CD4-positive, alpha-beta T cell treated with Interleukin-6 at 100 ng/mL for 8 hours (primary cell): ENCODE measurements at regions not wholly inside any gene's neighbourhood (a gene's known extent, or its start where the extent isn't known, plus 50 kb on each side); places are given as distances from the start of the nearest gene placed in this dataset.
"Not testable (repeated sequence)": the region's sequence is repeated elsewhere in the genome, so short reads cannot be mapped to it uniquely, and the experiment has no call there.

Source experiments
- DNase-seq: peaks from one replicate; pipeline ENCODE4 v3.0.0-alpha.2; 2020; ENCODE audit warnings: mixed read lengths, low spot score

DNA sequence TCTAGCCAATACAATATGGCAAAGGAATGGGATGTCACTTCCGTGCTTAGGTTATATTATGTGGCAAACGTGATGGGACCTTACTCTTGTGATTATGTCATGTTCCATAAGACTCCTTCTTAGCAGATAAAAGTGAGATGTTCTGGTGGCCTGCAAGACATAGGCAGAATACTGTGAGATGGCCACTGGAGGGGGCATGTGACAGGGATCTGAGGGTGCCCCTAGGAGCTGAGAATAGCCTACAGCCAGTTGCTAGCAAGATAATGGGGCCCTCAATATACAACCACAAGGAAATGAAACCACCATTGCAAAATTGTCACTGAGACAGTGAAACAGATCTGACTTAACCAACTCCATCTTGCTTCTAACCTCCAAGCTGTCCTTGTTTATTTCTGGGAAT lies 151.4 kb upstream of the SSTR1 start:
- peak; percentile 7 for DNase-seq

DNA sequence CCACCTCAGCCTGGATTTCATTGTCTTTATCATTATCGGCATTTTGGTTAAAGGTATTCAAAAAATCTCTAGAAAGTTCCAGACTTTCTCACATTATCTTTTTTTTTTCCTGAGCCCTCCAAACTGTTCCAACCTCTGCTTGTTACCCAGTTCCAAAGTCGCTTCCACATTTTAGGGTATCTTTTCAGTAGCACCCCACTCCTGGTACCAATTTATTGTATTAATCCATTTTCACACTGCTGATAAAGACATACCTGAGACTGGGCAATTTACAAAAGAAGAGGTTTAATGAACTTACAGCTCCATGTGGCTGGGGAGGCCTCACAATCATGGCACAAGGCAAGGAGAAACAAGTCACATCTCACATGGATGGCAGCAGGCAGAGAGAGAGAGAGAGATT lies 145.5 kb upstream of the SSTR1 start:
- not testable (repeated sequence) for DNase-seq

DNA sequence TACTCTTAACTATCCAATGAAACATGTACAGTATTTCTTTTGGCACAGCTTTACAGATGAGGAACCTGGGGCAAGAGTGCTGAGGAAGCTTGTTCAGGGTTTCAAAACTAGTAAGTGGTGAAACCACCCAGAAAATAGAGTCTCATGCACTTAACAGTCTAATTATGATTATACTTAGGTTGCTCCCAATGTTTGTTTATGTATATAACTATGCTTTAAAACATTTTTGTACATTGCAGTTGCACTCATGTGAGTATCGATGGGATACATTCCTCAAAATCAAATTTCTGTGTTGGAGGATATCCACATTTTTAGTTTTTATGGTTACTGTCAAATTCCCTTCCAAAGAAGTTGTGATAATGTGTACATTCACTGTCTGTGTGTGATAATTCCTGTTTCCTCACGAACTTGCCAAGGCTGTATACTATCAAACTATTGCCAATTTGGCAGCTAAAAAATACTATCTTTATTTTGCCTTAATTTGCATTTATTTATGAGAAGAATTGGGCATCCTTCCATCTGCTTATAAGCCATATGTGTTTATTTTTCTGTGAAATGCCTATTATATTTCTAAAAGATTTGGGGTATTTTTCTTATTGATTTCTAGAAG lies 143.9 kb upstream of the SSTR1 start:
- DNase-seq = no peak

DNA sequence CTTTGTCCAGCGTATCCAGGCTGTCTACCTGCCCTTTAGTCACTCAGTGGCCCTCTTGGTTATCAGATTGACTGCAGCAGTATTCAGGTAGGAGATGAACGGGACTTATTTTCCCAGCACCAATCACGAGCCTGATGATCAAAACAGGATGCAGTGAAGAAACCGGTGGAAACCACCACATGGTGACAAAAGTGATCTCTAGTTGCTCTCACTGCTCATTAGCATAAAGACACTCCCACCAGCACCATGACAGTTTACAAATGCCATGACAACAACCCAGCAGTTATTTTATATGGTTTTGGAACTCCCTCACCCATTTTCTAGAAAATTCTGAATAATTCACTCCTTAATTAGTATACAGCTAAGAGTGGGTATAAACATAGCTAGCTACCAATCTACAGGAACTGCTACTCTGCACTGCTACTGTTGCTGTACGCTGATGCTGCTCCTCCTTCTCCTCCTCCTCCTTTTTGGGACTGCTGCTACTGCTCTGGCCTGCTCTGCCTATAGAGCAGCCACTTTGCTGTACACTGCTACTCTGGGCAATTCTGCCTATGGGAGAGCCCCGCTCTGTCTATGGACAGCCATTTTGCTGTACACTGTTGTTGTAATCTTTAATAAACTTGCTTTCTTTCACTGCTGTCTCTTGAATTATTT lies 142.5 kb upstream of the SSTR1 start:
- peak; percentile 84 for DNase-seq

DNA sequence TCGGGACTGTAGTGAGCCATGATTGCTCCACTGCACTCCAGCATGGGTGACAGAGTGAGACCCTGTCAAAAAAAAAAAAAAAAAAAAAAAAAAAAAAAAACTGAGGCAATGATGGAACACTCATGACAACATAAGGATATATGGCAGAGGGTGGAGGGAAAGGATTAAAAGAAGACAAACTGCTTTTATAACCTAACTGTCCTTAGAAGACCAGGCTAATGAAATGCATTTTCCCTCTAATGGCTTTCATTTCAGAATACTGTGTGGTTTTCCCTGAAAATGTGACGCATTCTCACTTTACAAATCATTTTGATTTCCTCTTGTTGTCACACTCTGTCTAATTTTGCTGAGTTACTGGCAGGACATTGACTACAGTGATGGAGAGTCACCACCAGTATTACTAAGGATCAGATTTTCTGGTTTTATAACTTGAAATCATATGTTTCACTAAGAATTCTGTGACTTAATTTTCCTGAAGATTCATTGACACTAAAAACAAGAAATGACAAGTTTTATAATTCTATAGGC lies 137.6 kb upstream of the SSTR1 start:
- no peak for DNase-seq

DNA sequence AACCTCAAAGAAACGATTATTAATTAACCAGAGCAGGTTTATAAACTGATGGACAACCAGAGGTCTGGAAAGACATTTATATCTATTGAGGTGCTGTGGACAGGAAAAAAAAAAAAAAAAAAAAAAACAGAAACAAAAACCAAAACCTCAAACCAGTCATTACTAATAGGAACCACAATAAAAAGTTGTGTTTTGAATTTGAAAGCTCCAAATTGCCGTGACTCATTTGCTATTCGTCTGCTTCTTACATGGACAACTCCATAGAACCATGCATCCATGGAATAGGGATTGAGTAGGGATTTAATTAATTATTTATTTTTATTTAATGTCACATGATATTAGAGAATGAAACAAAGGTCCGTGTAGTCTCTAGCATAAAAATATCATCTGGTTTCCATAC lies 134.1 kb upstream of the SSTR1 start:
- peak; percentile 38 for DNase-seq

DNA sequence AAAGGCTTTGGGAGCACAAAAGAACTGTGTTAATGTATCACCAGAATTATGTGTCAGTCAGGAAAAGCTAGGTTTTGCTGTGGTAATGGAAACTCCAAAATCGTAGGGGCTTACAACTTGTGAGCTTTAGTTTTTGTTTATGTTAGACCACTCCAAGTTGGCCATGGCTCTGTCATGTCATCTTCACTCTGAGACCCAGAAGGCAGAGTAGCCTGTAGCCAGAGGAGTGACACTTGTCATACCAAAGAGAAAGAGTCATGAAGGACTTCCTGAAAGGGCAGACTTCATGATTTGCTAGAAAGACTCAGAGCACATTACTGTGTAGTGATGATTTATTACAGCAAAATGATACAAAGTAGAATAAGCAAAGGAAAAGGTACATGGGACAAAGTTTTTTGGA lies 133.6 kb upstream of the SSTR1 start:
- DNase-seq = no peak

DNA sequence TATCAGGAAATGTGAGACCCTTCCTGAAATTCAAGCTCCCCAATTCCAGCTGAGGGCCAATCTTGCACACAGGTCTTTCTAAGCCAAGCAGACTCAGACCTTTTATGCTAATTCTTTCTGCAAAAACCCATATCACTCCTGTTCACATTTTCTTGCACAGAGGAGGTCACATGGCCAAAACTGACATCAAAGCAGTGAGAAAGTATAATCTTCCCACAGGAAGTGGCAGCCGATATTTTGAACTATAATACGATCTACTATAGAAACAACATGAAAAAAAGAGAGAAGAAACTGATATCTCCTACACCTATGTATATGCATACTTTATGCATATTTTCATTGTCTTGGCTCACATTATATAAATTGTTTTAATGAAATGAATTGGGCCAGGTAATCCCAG lies 132.9 kb upstream of the SSTR1 start:
- peak; percentile 67 for DNase-seq

DNA sequence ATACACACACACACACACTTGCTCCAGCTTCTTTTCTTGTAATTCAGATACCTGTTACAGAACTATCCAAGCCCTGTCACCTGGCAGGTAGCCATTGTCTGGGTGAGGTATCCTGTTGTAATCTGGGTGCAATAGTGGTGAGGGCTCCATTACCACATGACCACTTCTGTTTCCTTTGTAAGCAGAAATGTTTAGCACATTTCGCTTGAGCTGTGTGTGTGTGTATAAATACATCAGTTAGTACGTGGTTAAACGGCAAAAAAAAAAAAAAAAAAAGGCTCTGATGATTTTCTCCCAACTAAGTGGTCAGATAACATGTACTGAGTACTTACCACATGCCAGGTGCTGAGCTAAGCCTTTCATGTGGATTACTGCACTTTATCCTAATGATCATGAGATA lies 129.3 kb upstream of the SSTR1 start:
- peak; percentile 80 for DNase-seq

DNA sequence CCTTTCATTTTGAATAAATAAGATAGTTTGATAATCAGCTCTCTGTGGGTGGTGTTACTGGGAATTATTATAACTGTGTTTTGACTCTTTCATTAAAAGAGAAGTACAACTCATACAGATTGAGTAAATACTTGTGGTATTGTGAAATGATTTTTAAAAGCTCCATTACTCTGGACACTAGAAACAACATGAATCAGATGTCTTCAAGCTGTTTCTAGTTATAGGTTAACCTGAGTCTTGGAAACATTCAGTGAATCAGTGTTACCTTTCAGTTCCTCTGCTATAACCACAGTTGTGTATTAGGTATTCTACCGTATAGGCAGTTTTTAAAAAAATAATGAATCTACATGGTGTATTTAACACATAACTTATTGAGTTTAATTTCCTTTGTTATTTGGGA lies 128.4 kb upstream of the SSTR1 start:
- no peak for DNase-seq

DNA sequence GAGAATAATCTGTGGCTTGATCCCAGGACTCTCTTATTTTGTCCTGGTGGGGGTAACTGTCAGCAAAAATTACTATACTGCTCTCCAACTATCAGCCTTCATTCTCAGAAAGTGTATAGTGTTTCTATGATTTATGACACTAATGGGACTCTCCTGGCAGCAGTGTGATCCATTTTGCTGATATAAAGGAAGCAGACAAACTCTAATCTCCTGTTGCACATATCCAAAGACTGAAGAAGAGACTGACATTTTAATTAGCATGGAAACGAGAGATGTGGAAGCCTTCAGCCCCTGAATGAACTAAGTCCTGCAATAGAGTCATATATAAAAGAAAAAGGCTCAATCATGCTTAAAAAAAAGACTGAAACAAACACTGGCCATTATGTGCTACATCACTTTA lies 127.8 kb upstream of the SSTR1 start:
- no peak for DNase-seq

DNA sequence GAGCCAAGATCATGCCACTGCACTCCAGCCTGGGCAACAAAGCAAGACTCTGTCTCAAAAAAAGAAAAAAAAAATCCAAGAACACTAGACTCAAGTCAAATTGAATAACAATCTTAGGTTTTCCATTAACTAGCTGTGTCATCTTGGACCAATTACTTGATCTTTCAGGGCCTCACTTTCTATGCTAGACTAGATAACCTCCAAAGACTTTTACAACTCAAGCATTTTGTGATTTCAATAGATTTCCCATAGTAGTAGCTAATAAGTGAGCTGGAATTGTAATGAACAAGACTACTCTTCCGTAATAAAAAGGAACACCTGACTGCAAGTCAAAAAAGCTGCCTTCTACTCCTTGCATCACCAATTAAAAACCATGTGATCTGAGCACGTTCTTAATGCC lies 127.0 kb upstream of the SSTR1 start:
- DNase-seq = no peak

DNA sequence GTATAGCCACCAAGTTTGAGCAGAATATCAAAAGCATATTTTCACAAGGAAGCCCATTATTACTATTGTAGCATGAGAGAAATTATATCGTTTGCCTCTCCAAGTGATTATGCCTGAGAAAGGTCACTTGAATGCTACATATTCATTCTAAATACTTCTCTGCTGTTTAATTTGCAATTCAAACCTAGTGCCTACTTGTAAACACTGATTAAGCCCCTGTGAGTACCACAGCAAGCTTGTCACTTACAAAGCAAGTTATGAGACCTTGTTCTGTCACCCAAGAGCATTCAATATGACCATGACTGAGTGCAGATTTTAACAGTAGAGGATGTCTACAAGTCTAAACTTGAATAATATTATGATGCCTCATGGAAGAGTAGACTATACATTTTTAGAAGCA lies 124.7 kb upstream of the SSTR1 start:
- DNase-seq = no peak

DNA sequence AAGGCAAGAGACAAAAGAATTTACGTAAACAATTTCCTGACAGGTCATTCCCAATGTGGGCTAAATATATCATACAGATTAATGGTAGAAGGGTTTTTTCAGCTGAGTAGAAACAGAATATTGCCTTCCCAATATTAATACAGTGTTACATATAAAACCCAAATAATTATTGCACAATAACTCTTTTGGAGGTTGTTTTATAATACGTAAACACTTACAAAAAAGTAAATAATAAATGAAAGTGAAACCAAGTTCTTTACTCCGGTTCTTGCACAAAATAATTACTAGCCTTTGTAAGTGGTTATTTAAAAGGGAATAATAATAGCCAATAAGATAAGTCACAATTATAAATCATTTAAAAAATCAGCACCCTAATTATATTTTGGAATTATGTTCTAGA lies 118.6 kb upstream of the SSTR1 start:
- no peak for DNase-seq

DNA sequence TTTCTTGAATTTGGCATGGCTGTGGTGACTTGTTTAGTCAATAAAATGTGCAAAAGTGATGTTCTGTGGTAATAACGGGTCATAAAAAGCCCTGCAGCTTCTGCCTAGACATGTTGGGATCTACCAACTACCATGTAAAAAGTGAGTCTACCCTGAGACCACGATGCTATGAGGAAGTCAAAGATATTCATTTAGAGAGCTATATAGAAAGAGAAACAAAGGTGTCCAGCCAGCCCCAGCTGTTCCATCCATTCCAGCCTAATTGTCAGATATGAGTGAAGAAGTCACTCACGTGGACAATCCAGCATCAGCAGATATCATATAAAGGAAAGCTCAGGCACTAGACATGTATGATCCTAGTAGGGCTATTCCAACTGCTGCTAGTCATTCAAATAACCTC lies 117.2 kb upstream of the SSTR1 start:
- DNase-seq = no peak

DNA sequence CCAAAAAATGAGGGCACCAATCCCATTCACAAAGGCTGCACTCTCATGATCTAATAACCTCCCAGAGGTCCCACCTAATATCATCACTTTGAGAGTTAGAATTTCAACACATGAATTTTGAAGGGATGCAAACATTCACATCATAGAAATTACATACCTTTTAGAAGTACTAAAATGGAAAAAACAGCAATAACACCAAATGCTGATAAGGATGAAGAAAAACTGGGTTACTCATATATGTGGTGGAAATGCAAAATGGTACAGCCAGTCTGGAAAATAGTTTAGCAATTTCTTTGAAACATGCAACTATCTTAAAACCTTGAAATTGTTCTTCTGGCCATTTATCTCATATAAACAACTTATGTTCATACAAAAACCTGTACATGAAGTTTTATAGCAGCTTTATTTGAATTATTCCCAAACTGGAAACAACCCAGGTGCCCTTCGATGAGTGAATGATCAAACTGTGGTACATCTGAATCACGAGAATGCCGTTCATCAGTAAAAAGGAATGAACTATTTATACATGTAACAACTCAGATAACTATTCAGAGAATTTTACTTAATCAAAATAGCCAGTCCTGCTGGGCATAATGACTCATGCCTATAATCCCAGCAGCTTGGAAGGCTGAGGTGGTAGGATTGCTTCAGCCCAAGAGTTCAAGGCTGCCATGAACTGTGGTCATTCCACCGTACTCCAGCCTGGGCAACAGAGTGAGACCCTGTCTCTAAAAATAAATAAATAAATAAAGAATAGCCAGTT lies 109.4 kb upstream of the SSTR1 start:
- DNase-seq = no peak

DNA sequence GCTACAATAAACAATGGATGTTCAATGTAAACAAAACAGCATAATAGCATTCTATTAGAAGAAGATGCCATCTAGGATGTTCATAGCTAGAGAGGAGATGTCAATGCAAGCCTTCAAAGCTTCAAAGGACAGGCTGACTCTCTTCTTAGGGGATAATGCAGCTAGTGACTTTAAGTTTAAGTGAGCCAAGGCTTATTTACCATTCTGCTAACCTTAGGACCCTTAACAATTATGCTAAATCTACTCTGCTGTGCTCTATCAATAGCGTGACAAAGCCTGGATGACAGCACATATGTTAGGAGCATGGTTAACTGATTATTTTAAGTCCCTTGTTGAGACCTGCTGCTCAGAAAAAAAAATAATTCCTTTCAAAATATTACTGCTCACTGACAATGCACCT lies 106.0 kb upstream of the SSTR1 start:
- no peak for DNase-seq

DNA sequence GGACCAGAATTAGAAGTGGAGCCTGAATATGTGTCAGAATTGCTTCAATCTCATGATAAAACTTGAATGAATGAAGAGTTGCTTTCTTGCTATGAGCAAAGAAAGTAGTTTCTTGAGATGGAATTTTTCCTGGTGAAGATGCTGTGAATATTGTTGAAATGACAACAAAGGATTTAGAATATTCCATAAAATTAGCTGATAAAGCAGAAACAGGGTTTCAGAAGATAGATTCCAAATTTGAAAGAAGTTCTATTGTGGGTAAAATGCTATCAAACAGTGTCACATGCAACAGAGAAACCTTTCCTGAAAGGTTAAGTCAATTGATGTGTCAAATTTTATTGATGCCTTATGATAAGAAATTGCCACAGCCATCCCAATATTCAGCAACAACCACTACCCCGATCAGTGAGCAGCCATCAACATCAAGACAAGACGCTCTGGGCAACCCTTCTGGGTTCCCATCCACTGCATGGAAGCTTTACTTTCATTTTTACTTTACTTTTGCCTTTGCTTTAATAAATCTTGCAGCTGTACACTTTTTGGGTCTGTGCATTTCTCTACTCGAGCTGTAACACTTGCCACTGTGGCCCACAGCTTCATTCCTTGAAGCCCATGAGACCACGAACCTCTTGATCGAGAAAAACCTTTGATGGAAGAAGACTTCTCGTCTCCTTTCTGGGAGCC lies 104.0 kb upstream of the SSTR1 start:
- no peak for DNase-seq

DNA sequence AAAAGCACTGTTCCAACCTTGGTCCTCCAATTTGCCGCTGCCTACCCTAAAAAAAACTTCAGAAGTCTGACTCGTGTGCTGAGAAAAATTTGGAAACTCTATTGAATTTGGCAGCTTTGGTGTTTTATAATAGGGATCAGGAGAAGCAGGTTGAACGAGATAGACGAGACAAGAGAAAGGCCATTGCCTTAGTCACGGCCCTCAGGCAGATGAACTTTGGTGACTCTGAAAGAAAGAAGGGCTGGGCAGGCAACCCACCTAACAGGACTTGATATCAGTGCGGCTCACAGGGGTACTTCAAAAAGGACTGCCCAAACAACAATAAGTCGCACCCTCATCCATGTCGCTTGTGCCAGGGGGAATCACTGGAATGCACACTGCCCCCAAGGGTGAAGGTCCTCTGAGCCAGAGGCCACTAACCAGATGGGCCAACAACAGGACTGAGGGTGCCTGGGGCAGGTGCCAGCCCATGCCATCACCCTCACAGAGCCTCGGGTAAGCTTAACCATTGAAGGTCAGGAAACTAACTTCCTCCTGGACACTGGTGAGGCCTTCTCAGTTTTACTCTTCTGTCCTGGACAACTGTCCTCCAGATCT lies 102.5 kb upstream of the SSTR1 start:
- DNase-seq = no peak

DNA sequence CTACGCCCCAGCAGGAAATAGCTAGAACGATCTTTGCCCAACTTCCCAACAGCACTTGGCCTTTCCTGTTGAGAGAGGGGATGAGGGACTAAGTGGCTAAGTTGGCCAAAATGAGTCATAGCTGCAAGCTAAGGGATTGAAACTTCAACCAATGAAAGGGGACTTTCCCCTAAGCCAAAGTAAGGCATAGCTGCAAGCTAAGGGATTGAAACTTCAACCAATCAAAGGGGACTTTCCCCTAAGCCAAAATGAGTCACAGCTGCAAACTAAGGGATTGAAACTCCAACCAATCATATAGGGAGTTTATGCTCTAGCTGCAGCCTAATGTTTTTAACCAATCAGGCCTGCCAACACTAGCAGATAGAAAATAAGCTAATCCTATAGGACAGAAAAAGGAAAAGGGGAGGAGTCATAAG lies 100.5 kb upstream of the SSTR1 start:
- DNase-seq = no peak

DNA sequence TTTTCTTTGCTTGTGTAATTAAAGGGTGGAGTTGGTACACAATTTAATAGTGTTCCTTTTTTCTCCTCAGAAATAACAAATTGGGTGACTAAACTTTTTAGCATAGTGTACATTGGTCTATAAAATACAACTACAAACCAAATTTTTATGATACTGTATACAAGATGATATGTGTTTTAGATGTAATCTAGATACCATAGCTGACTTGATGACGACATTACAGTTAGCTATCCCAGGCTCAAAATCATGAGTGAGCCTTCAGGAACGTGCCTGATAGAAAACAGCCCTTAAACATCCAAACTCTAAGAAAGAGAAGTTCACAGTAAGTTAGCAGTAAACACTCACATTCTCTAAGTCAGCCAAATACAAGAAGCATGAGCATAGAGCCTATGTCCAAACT lies 99.0 kb upstream of the SSTR1 start:
- no peak for DNase-seq

DNA sequence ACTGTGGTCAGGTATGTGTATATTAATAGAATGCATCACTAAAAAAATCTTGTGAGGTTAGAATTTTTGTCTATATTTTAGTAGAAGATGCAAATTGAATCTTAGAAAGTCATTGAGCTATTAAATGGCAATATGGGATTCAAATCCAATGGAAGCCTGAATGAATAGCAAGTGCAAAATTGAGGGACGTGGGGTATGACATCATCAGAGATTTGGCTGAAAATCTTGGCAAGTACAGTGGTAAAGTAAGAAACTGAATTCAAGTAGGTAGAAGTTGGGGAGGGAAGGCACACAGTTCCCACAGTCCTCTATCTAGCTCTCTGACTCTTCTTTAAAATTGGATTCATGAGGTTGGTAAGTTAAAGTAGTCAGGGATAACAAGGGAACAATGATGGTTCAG lies 97.4 kb upstream of the SSTR1 start:
- no peak for DNase-seq
